ACHN (cell line): ENCODE measurements at regions not wholly inside any gene's neighbourhood (a gene's known extent, or its start where the extent isn't known, plus 50 kb on each side); places are given as distances from the start of the nearest gene placed in this dataset.

Experiments
- DNase-seq: peaks from one replicate; pipeline ENCODE4 v3.0.0-alpha.2; 2015
- in situ Hi-C: cut with HindIII; loops from 2 replicates; pipeline ENCODE4 v1.10.0; 2017; ENCODE audit warnings: low sequenced_read_pairs, low pct_ligation_motif_present, low pct_unique_long_range_greater_than_20kb

DNA sequence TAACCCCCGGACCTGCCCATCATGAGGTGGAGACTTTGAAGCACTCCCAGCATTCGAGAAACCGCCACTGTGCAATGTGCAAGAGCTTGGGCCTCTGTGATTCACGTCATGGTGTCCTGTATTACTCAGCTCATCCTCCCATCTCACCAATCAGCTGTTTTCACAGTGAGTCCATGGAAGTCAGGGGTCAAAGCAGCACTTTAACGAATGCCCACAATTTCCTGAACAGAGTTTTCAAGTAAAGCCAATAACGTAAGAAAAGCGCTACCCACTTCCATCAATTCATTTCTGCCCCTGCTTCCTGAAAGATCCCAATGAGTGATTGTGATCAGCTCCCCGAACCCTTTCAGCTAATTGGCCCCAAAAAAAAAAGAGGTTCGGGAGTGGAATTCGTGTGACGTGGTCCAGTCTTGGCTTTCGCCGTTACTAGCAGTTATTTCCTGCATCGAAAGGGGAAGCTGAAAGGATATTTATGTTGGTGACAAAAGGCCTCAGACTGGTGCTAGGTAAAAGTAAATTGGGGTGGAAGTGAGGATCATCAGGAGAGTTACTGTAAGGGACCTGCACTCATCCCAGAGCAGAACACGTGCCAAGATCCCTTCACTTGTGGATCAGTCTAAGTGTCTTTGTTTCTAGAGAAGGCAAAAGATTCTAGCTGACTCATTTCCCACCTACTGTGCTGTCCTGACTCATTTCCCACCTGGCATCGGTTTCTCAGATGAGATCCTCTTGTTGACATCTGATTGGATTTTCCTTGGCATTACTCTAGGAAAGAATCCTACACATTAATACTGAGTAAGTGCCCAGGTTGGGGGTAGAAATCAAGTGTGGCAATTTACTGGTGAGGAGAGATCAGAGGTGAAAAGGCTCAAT, 136.7 kb upstream of the NUDT7 start:
- in situ Hi-C loops, result loop anchor here (10.0 kb wide), 1 partner anchor 361 kb away; no protein-coding TSS in a partner anchor
- DNase-seq, result peak; percentile 94

DNA sequence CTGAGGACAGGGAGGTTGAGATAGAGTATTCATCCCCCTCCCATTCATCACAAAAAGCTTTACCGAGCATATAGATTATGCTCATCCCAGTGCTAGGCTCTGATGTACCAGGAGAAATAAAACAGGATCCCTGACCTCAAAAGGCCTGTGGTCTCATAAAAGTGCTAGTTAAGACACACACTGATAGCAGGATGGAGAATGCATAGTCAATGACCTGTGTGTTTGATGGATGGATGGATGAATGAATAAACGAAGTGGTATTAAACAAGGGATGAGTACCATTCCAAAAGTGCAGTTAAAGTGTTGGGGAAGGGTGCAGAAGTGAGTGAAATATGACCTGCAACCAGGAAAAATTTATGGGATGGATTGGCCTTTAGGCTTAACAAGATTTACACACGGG, 133.9 kb upstream of the NUDT7 start:
- in situ Hi-C loops, result loop anchor here (10.0 kb wide), 1 partner anchor 364 kb away; no protein-coding TSS in a partner anchor
- no peak for DNase-seq

DNA sequence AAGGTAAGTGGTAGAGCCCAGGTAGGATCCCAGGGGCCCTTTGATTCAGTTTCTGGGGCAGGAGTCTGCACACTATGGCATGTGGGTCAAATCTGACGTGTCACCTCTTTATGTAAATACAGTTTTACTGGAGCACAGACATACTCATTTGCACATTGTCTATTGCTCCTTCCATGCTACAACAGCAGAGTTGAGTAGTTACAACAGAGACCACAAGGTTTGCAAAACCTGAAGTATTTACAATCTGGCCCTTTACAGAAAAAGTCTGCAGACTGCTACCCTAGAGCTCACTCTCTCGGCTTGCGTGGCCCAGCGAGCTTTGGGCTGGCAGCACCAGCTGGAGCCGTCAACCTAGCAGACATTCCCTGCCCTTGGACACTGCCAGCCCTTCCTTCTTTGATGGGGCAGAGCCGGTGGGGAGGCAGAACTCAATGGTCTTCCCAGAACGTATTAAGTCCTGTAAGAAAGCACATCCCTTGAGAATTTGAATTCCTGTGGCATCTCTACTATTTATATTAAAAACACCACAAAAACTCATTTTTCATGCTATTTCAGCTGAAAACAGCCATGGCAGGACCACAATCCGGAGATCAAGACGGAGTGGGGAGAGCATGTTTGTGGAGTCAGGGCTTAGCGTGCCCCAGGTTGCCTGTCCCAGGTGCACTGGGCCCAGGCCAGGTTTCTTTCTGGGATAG, 133.1 kb upstream of the NUDT7 start:
- no peak for DNase-seq
- in situ Hi-C loops, result loop anchor here (10.0 kb wide), 1 partner anchor 364 kb away; no protein-coding TSS in a partner anchor

- no peak for DNase-seq
- in situ Hi-C loops, result no loop called here
Measured at GRCh38 chr16:77590707-77591106, 131.6 kb upstream of the NUDT7 start.

DNA sequence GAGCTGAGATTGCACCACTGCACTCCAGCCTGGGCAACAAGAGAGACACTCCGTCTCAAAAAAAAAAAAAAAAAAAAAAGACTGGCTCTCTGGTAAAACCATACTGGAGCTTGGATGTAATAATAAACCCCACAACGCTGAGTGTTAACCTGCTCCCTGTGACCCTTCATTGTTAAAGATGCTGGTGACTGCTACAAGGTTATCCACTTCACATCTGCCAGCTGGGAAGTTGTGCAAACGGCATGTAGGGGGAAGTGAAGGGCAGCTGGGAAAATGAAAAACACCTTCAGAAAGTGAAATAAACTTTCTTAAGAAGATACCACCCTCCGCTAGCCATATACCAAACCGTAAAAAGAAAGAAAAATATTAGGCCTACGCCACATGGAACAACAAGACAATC, 131.0 kb upstream of the NUDT7 start:
- in situ Hi-C loops, result no loop called here
- no peak for DNase-seq

GRCh38 chr16:77592021-77592420, 130.3 kb upstream of the NUDT7 start:
- DNase-seq, result no peak
- in situ Hi-C loops, result no loop called here

DNA sequence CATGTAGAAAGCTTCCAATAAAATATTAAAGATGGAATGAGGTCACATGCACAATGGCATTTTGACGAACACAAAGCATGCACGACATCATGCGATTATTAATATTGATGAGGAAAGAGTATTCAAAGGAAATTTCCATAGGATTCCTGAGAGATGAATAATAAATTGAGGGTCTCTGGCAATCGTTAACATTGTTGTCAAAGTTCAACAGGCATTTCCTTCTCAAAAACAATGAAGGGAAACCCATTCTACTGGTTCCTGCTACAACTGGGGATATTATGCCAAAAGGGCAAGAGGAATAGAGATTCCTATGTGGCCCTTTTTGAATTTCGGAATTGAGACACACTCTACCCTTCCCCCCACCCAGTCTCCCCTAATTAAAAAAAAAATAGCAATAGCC, 128.3 kb upstream of the NUDT7 start:
- in situ Hi-C loops, result no loop called here
- no peak for DNase-seq

DNA sequence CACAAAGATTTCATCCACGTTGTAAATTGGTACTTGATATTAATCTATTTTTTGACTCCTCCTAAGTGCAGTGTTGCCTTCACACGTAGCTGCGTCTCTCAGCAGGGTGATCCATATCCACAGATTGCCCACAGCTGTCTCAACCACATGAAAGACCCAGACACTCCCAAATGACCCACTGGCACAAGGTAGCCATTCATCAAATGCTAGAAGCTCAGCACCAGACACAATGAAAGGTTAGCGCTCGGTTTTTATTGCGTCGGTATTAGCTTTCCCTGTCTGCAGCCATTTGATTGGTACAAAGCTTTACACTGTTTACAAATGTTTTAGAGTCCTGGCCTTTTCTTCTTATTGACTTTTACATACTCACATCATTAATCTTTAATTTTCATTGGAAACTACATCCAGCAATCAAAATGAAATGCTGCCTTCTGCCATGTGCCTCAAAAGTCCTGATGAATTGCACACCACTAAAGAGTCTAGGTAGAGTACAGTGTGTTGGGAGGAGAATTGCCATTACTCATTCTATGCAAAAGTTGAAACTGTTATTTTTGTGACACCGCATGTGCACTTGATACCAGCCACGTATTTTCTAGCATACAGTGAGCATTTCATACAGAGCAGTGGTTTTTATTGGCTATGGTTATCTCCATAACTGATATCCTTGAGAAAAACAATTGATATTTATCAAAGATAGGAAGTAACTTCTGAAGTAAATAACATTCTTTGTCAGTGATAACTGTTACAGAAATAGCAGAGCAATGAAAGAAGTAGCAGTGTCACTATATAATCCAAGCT, 127.3 kb upstream of the NUDT7 start:
- in situ Hi-C loops, result no loop called here
- no peak for DNase-seq

- in situ Hi-C loops, result no loop called here
- no peak for DNase-seq
Measured at GRCh38 chr16:77596261-77596660, 126.1 kb upstream of the NUDT7 start.

DNA sequence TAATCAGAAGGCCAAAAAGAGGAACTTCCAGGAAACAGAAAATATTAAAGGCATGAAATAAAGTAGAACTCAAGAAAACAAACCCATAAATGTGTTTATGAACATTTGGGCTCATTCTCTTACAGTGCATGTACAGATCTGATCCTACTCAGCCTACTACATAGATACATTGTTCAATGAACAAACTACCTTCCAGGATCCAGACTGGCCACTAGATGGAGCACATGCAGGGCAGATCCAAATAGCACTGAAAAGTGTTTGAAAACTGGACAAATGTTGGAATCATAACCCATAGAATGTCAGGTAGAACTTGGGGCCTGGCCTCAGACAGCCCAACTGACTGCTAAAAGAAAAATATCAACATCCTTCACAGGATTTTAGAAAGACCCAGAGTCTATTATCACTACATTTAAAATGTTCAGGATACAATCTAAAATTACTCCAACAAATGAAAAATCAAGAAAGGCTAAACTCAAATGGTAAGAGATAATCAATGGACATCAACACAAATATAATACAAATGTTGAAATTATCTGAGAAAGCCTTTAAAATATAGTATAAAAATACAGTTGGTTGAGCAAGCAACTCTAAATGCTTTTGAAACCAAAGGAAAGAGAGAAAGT, 122.4 kb upstream of the NUDT7 start:
- in situ Hi-C loops, result no loop called here
- peak; percentile 54 for DNase-seq

DNA sequence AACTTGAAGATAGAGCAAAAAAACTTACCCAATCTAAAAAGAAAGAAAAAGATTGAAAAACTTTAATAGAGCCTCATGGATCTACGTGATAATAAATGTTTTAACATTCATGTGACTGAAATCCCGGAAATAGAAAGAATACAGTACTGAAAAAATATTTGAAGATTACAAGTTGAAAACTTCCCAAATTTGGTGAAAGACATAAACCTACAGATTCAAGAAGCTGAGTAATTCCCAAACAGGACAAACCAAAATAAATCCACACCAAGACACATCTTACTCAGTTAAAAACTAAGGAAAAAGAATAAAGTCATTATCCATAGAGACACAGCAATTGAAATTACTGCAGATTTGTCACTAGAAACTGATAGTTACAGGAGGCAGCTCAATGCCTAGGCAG, 121.8 kb upstream of the NUDT7 start:
- in situ Hi-C loops, result no loop called here

DNA sequence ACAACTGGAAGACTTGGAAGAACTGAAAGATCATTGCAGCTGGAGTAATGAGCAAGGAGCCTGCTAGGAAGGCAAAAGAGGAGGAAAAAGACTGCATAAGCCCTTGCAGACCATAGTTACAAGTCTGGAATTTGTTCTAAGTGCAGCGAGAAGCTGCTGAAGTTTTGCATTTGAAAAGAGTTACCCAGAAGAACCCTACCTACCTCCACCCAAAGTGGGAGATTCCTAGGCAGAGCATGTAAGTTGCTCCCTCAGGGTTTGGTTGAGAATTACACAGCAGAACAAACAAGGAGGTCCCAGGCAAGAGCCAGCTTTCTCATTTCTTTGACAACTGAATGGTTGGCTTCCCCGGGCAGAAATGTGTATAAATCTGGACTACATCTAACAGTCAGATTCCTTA, 118.7 kb upstream of the NUDT7 start:
- in situ Hi-C loops, result no loop called here
- no peak for DNase-seq

More for the DNA sequence above, 121.8 kb upstream of the NUDT7 start:
- DNase-seq, result no peak

GRCh38 chr16:77610496-77610895, 111.8 kb upstream of the NUDT7 start:
- in situ Hi-C loops, result no loop called here
- no peak for DNase-seq

GRCh38 chr16:77611386-77611785, 110.9 kb upstream of the NUDT7 start:
- no peak for DNase-seq
- in situ Hi-C loops, result no loop called here

DNA sequence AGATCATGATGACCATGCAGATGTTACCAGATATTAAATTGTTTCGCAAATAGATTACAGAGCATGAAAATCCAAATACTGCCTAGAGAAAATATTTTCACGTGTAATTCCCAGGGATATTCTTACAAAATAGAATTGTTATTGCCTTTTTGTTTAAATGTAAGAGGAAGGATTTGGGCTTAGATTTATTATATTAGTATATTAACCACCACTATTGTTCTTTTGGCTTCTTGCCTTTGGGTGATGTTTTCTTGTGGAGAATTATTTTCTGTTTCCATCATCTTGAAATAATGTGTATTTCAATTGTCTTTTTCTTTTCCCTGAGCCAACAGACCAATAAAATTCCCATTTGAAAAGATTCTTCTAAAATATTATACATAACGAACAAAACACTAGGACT, 109.7 kb upstream of the NUDT7 start:
- in situ Hi-C loops, result no loop called here
- DNase-seq, result no peak

DNA sequence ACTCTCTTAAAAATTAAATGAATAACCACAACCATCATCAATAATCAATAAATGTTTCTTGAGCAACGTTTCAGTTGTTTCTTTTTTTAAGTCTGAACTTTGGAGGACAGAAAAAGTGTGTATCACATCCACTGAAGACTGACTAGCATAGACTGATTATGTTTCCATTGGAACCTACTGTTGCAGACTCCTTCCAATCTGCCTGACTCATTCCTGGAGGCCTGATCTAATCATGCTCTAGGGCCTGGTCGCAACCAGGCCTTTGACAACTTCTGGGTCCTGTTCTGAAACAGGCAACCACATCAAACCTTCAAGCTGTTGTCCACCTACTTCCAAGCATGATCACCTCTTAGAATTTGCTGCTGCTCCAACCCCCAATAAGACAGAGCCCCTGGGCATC, 109.2 kb upstream of the NUDT7 start:
- in situ Hi-C loops, result no loop called here
- no peak for DNase-seq

- no peak for DNase-seq
- in situ Hi-C loops, result no loop called here
Measured at GRCh38 chr16:77617553-77617952, 104.8 kb upstream of the NUDT7 start.

- in situ Hi-C loops, result no loop called here
Measured at GRCh38 chr16:77617996-77618395, 104.3 kb upstream of the NUDT7 start.

GRCh38 chr16:77618951-77619350, 103.4 kb upstream of the NUDT7 start:
- DNase-seq, result no peak
- in situ Hi-C loops, result no loop called here

More at GRCh38 chr16:77617996-77618395, 104.3 kb upstream of the NUDT7 start:
- DNase-seq, result no peak
